Heart left ventricle (tissue), 13 donors: ENCODE measurements at regions not wholly inside any gene's neighbourhood (a gene's known extent, or its start where the extent isn't known, plus 50 kb on each side); places are given as distances from the start of the nearest gene placed in this dataset.

Experiments
- POLR2A ChIP-seq, 2 donors: fragments of 450-650 bp; IDR thresholded peaks; one replicate each; pipeline ENCODE4 v1.6.1; 2017; ENCODE audit warnings: antibody characterized with exemption in 2 of 2, mild to moderate bottlenecking in 2 of 2, moderate library complexity in 2 of 2
- TF ChIP-seq, protein P1 (sequence below), 12 donors: fragments of 200-600 bp; sonication (generic) in 4 of 12; IDR thresholded peaks; one replicate each; pipeline versions ENCODE4 v1.5.0 to v1.8.0; 2018 to 2022; ENCODE audit warnings: antibody characterized with exemption in 12 of 12, mild to moderate bottlenecking in 5 of 12
- donor health status: ischemic (EF 13 %, LVEDD 7.1; RV severe dilation, severe dysfunction).
- donor health status: DM: no; HTN: yes; CAD: no.
- donor health status: DM: no; HTN: no; CAD: no.
- donor health status: ischemic (EF 25% LVEDD 6.9; RV normal size, moderate dysfunction).
- donor health status: ischemic (EF 25% LVEDD 5.7; RV mildly dilated, moderate dysfunction).
- donor health status: ischemic (EF 35%, LVEDD 5.7; RV mildly dilated, moderate dysfunction).
- donor health status: nonischemic (EF 11% LVEDD 7.7; RV severe dilation, severe dysfunction).
- donor health status: DM: yes; HTN: yes; CAD: no.
- donor health status: PGD.
- donor health status: ischemic (EF 29% LVEDD 5.4; RV normal size, mild dysfunction).
- donor health status: nonischemic (EF 23%, LVEDD 6.1; RV moderate dilation, normal function).

DNA sequence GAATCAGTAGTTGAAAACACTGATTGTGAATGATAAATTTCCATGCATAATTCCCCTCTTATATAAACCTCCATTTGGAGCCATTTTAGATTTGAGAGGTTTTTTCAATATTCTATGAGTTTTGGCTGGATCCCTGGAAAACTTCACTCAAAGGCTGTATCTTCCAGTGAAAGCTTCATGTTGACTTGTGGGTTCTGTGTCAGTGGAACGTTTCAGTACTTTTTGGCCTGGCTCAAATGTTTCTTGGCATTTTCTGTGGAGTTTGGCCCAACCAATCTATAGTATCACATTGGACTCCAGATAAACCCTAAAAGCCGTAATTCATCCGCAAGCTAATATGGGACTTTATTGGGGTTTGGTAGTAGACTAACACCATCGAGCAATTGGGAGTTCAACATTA, 172.6 kb upstream of the PRPS1L1 start:
- TF ChIP-seq, protein P1, sequence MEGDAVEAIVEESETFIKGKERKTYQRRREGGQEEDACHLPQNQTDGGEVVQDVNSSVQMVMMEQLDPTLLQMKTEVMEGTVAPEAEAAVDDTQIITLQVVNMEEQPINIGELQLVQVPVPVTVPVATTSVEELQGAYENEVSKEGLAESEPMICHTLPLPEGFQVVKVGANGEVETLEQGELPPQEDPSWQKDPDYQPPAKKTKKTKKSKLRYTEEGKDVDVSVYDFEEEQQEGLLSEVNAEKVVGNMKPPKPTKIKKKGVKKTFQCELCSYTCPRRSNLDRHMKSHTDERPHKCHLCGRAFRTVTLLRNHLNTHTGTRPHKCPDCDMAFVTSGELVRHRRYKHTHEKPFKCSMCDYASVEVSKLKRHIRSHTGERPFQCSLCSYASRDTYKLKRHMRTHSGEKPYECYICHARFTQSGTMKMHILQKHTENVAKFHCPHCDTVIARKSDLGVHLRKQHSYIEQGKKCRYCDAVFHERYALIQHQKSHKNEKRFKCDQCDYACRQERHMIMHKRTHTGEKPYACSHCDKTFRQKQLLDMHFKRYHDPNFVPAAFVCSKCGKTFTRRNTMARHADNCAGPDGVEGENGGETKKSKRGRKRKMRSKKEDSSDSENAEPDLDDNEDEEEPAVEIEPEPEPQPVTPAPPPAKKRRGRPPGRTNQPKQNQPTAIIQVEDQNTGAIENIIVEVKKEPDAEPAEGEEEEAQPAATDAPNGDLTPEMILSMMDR (IDR thresholded peaks at IDR 0.05) = no peak
- no peak for TF ChIP-seq POLR2A (IDR thresholded peaks at IDR 0.05)
